ENCODE measurements at regions not wholly inside any gene's neighbourhood (a gene's known extent, or its start where the extent isn't known, plus 50 kb on each side); places are given as distances from the start of the nearest gene placed in this dataset.
A peak's percentile ranks its signal among the peaks of the same experiment; 100 is the strongest.

DNA sequence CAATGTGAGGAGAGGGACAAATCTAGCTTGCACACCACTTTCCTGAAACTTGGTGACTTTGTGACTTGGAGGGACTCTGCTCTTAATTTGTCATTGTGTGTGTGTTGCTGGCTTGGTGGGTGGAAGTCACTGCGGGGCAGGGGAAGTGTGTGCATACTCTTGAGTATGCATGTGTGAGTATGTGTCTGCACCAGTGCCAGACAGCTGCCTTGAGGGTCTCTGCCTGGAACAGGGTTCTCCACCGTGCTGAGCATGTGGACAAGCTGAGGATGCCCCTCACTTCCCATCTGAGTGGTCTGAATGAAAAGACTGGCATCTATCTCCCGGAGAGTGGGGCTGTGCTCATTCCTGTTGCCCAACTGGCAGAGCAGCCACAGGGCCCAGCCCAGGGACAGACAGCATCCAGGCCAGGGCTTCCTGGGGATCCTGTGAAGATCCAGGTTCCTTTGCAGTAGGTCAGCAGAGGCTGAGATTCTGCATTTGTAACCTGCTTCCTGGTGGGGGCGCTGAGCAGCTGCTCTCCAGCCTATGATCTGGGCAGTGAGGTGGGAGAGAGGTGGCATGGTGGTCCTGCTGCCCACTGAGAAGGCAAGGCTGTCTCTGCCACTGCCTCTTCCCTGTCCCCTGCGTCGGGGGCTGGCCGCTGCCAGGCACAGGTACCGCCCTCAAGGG, 138.9 kb upstream of the HAAO start:
- CTCF ChIA-PET = interaction anchor here (0.7 kb wide), 1 partner anchor 344 kb away, joined by 4 read pairs; no protein-coding TSS in a partner anchor
- TF ChIP-seq, protein P1, sequence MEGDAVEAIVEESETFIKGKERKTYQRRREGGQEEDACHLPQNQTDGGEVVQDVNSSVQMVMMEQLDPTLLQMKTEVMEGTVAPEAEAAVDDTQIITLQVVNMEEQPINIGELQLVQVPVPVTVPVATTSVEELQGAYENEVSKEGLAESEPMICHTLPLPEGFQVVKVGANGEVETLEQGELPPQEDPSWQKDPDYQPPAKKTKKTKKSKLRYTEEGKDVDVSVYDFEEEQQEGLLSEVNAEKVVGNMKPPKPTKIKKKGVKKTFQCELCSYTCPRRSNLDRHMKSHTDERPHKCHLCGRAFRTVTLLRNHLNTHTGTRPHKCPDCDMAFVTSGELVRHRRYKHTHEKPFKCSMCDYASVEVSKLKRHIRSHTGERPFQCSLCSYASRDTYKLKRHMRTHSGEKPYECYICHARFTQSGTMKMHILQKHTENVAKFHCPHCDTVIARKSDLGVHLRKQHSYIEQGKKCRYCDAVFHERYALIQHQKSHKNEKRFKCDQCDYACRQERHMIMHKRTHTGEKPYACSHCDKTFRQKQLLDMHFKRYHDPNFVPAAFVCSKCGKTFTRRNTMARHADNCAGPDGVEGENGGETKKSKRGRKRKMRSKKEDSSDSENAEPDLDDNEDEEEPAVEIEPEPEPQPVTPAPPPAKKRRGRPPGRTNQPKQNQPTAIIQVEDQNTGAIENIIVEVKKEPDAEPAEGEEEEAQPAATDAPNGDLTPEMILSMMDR (conservative IDR thresholded peaks at IDR 0.05; ENCODE audit: low read depth) = no peak
- POLR2A ChIA-PET (ENCODE audit: low non-redundant PET) = no interaction called here
- H3K27ac ChIP-seq = peak overlapping the region; percentile 82
- no peak for DNase-seq (ENCODE audit: low spot score)

DNA sequence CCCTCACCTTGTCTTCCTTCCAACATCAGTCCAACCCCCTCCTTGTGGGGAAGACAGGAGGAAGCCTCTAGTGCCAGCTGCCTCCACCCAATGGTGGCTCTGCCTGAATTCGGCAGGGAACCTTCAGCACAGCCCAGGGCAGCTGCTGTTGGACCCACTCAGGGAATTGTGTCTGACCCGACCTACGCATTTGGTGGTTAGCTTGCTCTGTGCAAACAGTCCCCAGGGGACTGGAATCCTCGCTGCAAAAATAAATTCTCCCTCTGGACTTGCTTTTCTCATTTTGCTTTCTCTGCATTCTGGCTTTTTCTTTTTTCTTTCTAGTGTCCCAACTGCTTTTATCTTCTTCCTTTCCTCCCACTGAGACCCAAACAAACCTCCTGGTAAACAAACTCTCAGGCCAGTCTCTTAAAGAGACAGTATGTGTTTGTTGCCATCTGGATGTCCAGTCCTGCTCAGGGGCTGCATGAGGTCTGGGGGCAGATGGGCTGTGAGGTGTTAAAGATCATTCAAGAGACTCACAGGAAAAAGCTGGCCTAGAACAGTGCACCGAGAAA, 137.7 kb upstream of the HAAO start:
- DNase-seq (ENCODE audit: low spot score) = no peak
- ChIA-PET CTCF (interaction anchor here (0.5 kb wide), 1 partner anchor 287 kb away, joined by 5 read pairs; no protein-coding TSS in a partner anchor), POLR2A (ENCODE audit: low non-redundant PET) (no interaction called here)
- TF ChIP-seq, protein P1 (conservative IDR thresholded peaks at IDR 0.05; ENCODE audit: low read depth) = no peak
- H3K27ac ChIP-seq = peak overlapping the region; percentile 46

DNA sequence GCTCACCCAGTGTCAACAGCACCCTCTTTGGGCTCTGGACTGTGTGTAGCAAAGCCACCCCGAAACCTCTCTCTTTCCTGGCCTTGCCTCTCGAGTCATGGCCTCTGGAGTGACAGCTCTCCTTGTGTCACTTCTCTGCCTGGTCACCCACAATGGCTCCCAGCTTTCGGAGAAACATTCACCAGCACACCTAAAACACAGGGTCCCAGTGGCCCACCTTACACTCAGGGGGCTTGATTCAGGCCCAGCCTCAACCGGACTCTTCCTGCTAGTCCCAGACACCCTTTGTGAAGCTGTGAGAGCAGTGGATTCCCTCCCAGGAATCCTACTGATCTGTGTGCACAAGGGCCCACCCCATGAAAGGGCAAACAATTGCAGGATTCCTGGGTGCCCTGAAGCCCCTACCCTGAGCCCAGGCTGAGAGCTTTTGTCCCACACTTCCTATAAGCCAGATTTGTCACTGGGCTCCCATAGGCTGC, 137.2 kb upstream of the HAAO start:
- ChIA-PET POLR2A (ENCODE audit: low non-redundant PET) (no interaction called here), CTCF (interaction anchor here (0.5 to 0.6 kb wide), 4 partner anchors 30 to 664 kb away, joined by 3 to 5 read pairs (median 4); no protein-coding TSS in a partner anchor)
- peak overlapping the region; percentile 46 for H3K27ac ChIP-seq
- no peak for DNase-seq (ENCODE audit: low spot score)
- TF ChIP-seq, protein P1 (conservative IDR thresholded peaks at IDR 0.05; ENCODE audit: low read depth) = no peak

DNA sequence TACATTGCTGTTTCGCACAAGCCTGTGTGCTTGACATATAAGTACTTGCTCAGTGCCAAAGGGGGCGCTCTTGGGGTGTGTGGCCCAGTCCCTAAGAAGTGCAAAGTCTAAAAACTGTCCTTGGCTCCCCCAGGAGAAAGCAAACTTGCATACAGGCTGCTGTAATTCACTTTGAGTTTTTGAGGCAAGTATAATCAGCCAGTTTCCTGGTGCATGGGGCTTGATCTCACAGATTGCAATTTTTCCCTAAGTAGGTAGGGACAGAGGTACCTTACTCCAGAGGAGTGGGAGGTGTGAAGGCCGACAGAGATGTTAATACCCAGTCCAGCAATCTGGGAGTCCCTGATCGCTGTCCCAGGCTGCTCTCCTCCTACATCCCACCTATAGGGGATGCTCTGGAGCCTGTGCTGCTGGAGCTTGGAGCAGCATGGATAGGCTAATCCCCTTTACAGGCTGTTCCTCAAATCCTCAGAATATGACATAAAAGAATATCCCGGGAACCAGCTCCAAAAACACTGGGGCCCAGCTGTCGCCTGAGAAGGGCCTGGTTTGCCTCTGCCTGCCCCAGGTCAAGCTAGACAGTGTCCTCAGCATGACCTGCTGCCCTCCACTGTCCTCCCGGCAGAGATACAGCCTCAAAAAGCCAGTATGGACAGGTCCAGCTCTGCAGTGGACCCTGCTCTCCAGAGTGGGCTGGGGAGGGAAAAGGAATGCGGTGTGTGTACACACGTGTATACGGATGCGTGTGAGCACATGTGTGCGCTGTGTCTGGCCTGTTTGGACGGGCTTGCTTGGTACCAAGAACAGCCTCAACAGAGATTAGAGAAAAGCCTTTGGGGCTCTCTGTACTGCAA, 136.5 kb upstream of the HAAO start:
- CTCF ChIA-PET = interaction anchor here (0.6 kb wide), 3 partner anchors 29 to 665 kb away, joined by 3 to 4 read pairs (median 3); no protein-coding TSS in a partner anchor
- POLR2A ChIA-PET (ENCODE audit: low non-redundant PET) = no interaction called here
- TF ChIP-seq, protein P1 (conservative IDR thresholded peaks at IDR 0.05; ENCODE audit: low read depth) = no peak
- peak overlapping the region; percentile 46 for H3K27ac ChIP-seq
- no peak for DNase-seq (ENCODE audit: low spot score)

DNA sequence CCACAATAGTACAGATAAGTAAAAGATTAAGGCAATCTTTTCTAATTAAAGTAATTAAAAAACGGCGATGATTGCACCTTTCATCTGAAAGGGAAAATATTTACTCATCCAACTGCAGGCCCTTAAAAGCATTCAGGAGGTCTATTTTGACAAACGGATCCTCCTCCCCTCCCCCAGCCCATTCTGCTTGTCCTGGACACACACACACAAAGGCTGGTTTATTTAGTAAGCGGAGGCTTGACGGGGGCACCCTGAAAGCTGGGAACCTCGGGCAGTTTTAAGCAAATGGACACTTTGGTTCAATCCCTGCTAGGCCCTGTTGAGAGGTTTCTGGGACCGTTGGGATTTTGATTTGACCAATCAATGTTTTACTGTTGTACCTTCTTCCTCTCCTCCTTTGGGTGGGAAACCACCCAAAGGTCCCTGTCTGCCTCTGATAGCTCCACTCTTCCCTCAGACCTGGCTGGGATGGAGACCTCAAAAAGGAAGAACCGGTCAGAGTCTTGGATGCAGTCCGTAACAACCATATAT, 135.8 kb upstream of the HAAO start:
- TF ChIP-seq, protein P1 (conservative IDR thresholded peaks at IDR 0.05; ENCODE audit: low read depth) = no peak
- no peak for DNase-seq (ENCODE audit: low spot score)
- CTCF ChIA-PET = interaction anchor here (0.6 kb wide), 1 partner anchor 589 kb away, joined by 3 read pairs; no protein-coding TSS in a partner anchor
- no peak overlapping the region for H3K27ac ChIP-seq
- POLR2A ChIA-PET (ENCODE audit: low non-redundant PET) = no interaction called here

Data from RWPE1 (cell line).